GM18861 (cell line): ENCODE measurements at regions not wholly inside any gene's neighbourhood (a gene's known extent, or its start where the extent isn't known, plus 50 kb on each side); places are given as distances from the start of the nearest gene placed in this dataset.
"Not testable (repeated sequence)": the region's sequence is repeated elsewhere in the genome, so short reads cannot be mapped to it uniquely, and the experiment has no call there.

Experiments used
- ATAC-seq: cut with Tn5 transposase; IDR thresholded peaks from one replicate; pipeline ENCODE4 v1.9.1; 2021; ENCODE audit not compliant: unreplicated experiment

DNA sequence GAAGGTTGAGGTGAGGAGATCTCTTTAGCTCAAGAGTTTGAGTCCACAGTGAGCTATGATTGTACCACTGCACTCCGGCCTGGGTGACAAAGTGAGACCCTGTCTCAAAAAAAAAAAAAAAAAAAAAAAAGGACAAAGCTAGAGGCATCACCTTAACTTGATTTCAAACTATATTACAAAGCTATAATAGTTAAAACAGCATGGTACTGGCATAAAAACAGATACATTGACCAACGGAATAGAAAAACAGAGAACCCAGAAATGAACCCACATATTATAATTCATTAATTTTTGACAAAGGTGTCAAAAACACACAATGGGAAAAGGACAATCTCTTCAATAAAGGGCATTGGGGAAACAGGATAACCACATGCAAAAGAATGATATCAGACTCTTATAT is 50.8 kb upstream of the MBOAT1 start:
- ATAC-seq: no peak

DNA sequence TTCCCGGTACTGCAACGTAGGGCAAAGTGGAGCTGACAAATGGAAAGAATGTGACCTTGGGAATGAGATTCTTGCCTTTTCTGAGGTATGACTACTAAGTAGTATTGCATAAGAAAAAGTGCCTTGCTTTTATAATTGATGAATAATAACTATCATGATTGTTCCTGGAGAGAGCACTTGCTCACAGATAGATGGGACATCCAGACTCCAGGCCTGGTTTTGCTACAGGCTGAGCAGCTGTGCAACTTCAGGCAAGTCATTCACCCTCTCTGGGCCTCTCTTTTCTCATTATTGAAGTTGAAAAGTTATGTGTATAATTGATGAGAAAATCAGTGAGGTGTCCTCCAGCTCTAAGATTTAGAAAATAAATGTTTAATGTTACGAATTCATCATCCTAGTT is 53.6 kb upstream of the MBOAT1 start:
- no peak for ATAC-seq

DNA sequence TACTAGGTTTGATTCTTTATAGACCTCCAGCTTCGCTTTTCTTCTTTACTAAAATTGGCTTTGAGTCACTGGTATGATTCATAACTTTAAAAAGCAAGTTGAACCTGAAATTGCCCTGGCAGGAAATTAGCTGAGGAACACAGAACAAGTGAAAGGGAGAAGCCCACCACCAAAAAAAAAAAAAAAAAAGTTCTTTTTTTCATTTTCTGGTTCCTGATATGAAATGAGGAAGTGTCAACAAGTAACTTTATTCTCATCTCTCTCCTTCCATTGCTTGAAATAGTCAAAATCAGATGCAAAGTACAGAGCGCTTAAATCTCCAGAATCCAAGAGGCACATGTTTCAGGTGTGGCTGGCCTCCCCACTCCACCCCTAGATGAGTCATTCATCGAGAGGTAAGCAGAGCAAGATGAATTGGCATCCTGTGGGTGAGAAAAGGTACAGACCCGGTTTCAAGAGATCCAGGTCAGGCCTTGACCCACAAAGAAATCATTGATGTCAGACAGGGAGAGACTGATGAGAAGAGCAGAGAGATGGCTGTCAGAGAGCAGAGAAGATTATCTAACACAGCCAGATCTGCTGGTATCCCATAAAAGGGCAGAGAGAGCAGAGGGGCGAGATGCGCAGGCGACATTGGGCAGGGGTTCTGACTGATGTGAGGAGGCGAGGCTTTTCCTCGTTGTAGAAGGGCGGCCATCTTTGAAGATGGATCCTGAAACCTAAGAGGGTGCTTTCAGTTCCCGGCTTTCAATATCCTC is 54.8 kb upstream of the MBOAT1 start:
- ATAC-seq: no peak

DNA sequence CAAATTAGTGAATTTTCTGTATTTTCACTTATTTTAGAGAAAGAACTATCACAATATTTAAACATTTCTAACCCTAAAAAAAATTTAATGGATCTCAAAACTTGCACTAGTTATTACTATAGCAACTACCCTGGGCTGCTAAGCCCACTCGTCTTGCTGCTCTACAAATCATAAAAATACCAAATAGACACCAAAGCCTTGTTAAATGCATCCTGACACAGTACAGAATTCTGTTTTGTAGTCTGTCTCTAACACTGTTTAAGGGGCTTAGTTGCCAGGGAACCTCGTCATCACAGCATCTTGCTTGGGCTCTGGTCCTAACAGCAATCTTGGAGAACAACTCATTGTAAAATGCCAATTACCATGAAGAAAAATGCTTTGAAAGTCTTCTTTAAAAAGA is 56.9 kb upstream of the MBOAT1 start:
- ATAC-seq: no peak

DNA sequence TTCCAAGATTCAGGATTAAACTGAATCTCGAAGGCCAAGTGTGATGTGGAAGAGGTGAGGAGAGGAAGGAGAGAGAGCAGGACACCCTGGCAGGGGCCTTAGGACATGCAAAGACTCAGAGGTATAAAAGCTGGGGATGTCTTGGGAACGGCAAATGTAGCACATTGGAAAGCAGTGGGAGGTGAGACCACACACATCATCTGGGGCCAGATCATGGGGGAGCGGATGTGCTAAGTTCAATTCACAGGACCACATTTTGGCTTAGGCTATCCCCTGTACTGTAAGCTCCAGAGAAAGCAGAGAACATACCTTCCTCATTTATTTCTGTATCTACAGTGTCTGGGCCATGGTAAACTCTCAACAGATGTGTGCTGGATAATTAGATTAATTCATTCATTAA is 59.5 kb upstream of the MBOAT1 start:
- no peak for ATAC-seq

DNA sequence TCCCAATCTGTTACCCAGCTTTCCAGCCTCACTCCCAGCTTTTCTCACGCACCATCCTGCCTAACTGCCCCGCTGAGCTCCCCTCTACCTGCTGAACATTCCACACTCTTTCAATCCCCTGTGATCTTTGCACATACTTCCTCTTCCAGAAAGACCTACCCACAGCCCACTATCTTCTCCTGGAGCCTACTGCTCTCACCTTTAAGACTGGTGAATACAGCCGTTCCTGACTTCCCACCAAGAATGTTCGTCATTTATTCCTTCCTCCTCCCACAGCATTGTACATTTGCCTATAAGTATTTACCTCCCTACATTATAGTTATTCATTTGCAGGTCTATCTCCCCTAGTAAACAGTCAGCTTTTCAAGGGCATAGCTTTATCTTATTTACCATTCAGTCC is 61.9 kb upstream of the MBOAT1 start:
- no peak for ATAC-seq

DNA sequence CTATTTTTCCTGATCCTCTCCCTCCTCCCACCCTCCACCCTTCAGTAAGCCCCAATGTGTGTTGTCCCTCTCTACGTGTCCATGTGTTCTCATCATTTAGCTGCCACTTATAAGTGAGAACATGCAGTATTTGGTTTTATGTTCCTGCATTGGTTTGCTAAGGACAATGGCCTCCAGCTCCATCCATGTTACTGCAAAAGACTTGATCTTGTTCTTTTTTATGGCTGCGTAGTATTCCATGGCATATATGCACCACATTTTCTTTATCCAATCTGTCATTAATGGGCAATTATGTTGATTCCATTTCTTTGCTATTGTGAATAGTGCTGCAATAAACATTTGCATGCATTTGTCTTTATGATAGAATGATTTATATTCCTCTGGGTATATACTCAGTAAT is 63.6 kb upstream of the MBOAT1 start:
- not testable (repeated sequence) for ATAC-seq

DNA sequence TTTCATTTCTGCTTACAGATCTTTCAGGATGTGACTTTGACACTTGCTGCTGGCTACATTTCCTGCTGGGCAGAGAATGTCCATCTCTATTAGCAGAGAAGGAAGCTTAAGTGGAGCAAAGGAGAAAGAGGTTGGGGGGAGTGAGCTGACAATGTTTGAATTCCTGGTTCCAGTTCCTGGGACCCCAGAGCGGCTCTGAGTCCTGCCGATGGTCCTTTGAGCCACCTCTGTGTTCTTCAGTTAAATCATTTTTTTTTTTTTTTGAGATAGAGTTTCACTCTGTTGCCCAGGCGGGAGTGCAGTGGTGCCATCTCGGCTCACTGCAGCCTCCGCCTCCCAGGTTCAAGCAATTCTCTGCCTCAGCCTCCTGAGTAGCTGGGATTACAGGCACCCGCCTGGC is 65.5 kb upstream of the MBOAT1 start:
- not testable (repeated sequence) for ATAC-seq

DNA sequence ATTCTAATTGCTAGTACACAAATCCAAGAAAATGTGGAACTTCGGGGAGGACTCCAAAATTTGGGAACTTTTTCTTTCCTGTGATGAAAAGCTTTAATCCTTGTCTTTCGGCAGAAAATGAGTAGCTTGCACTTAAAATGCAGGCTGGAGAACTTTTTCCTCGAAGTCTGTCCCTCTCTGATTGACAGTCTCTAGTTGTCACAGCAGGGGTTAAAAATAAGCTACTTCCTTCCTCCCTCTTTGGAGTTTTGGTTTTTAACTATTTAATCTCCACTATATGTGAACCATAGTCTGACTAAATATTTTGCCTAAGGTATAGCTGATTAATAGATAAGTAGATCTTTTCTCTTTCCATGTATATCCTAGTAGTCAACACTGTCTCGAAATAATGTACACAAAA is 66.8 kb upstream of the MBOAT1 start:
- ATAC-seq: no peak

DNA sequence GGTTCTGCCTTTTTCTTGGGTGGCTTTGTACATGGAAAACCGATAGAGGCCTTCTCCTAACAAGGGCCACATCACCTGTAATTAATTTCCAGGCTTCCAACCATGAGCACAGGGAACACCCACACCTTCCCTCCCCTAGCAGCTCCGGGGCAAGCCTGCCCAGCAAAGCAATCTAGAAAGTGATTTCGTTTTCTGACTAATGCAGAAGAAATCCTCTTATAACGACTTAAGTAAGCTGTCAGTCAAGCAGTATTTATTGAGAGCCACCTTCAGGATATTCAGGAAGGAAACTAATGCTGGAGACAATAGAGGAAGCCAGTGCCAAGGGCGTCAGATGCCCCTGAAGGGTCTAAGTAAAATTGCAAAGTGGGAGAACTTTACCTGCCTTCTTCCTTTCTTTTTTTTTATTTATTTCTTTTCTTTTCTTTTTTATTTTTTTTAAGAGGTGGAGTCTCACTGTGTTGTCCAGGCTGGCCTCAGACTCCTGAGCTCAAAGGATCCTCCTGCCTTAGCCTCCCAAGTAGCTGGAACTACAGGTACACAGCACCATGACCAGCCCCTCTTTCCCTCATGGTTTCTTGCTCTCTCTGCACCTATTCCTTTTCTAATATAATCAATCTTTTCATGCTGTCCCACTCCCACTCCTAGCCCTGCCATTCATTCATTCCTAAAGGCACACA is 67.5 kb upstream of the MBOAT1 start:
- no peak for ATAC-seq

DNA sequence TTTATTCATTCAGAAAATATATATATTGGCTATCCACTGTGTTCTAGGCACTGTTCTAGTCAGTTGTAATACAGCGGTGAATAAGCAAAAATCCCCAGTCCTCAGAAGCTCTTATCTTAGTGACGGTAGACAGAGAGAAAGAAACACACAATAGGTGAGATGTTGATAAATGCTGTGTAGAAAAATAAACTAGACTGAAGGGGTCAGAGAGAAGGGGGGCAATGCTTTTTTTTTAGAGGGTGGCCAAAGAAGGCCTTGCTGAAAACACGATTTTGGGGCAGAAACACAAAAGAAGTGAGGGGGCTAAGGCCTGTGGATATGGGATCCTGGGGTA is 68.0 kb upstream of the MBOAT1 start:
- ATAC-seq: no peak

DNA sequence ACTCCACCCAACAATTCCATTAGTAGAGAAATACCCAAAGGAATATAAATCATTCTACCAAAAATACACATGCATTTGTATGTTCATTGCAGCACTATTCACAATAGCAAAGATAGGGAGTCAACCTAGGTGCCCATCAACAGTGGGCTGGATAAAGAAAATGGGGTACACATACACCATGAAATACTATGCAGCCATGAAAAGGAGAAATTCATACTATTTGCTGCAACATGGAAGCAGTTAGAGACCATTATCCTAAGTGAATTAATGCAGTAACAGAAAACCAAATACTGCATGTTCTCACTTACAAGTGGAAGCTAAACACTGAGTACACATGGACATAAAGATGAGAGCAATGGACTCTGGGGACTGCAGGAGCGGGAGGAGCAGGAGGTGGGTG is 72.4 kb upstream of the MBOAT1 start:
- ATAC-seq: no peak

DNA sequence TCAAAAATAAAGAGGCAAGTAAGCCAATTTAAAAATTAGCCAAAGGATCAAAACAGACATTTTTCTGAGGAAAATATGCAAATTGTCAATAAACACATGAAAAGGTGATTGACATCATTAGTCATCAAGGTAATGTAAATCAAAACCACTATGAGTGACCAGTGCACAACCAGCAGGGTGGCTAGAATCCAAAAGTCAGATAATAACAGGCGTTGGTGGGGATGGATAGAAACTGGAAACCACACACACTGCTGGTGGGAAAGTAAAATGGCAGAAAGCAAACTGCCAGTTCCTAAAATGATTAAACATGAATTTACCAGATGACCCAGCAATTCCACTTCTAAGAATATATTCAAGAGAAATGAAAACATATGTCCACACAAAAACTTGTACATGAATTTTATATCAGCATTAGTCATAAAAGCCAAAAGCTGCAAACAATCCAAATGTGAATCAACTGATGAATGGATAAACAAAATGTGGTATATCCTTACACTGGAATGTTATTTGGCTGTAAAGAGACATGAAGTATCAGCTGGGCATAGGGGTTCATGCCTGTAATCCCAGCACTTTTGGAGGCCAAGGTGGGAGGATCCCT is 74.8 kb upstream of the MBOAT1 start:
- no peak for ATAC-seq

DNA sequence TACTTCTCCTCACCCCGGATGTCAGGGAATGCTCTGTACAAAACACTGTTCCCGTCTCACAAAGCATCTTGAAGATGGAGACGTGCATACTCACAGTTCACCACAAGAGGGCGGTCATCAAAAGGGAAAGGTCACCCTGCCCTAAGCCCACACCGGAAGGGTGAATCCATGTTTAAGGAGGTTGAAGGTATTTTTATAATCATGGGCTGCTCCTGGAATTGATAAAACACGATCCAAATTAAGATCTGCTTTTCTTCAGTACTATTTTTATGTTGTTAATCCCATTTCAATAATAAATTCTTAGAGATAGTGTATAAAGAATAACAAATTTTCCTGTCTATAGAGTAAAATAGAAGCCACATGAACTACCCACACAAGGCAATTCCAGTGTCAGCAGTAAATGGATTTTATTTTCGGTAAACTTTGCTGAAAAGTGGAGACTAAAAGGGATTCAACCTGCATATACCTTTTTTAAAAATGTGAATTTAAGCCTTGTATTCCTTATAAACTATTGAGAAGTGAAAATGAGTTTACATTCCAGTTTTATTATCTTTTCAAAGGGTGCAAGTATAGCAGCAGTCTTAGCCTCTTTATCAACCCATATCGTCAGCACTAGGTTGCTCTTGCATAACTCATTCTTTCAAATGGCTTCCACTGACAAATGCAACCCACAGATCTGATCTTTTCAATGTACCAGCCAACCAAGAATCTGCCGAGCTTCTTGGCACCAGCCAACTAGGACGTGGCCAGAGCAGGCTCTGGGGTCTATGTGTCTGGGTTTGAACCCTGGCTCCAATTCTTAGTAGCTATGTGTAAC is 79.7 kb upstream of the MBOAT1 start:
- ATAC-seq: no peak

DNA sequence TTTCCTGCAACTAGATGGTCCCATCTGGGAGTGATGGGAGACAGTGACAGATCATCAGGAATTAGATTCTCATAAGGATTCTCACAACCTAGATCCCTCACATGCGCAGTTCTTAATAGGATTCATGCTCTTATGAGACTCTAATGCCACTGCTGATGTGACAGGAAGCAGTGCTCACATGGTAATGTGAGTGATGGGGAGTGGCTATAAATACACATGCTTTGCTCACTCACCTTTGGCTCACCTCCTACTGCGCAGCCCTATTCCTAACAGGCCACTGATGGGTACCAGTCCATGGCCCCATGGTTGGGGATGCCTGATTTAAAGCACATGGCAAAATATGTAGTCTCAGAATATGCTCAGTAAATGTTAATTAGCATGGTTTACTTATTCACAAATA is 80.6 kb upstream of the MBOAT1 start:
- no peak for ATAC-seq

DNA sequence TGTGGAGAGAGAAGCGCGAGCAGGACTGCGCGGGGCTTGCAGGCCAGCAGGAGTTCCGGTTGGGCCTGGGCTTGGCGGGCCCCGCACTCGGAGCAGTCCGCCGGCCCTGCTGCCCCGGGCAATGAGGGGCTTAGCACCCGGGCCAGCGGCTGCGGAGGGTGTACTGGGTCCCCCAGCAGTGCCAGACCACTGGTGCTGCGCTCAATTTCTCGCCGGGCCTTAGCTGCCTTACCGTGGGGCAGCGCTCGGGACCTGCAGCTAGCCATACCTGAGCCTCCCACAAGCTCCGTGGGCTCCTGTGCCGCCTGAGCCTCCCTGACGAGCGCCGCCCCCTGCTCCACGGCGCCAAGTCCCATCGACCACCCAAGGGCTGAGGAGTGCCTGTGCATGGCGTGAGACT is 89.0 kb upstream of the MBOAT1 start:
- ATAC-seq: no peak

DNA sequence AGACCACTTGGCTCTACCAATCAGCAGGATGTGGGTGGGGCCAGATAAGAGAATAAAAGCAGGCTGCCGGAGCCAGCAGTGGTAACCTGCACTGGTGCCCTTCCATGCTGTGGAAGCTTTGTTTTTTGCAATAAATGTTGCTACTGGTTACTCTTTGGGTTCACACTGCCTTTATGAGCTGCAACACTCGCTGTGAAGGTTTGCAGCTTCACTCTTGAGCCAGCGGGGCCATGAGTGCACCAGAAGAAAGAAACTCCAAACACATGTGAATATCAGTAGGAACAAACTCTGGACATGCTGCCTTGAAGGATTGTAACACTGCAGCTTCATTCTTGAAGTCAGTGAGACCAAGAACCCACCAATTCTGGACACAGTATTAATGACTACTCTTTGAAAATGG is 89.9 kb upstream of the MBOAT1 start:
- ATAC-seq: no peak

DNA sequence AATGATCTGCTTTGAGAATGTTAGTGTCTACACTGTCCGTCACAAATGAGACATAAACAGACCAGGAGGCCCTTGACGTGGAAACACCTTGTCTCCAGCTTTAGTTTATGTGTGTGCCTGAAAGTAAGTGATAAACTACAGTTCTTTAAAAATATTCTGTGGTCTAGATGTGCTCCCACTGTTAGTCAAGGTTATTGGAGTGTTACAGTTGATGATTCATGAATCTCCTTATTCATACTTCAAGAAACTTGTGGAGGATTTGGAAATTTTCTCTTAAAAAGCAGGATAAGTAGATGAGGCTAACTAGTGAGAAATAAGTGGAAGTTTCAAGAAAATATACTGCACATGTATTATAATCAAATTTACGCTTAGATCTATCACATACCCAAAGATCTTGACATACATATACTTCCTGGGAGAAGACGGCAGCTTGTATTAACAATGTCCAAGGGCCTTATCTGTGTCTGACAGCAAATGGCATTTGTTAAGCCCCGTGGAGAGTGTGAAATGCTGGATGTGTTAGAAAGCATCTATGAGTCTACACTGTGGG is 90.5 kb upstream of the MBOAT1 start:
- ATAC-seq: no peak

DNA sequence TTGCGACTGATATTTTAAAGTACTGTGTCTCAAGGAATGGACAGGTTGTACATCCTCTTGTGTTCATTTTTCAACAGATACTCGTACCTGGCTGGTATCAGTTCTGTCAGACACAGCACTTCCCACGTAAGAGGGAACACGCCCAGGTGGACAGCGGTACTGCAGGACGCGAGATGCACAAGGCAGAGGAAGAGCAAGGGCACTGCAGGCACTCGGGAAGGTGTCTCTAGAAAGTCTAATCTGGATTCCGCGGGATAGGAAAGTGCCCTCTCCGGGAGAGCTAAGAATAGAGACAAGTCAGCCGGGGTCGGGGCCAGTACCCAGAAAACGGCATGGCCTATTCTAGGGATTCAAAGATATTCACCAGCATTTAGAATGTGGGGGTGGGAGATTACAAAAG is 94.2 kb upstream of the MBOAT1 start:
- ATAC-seq: no peak

DNA sequence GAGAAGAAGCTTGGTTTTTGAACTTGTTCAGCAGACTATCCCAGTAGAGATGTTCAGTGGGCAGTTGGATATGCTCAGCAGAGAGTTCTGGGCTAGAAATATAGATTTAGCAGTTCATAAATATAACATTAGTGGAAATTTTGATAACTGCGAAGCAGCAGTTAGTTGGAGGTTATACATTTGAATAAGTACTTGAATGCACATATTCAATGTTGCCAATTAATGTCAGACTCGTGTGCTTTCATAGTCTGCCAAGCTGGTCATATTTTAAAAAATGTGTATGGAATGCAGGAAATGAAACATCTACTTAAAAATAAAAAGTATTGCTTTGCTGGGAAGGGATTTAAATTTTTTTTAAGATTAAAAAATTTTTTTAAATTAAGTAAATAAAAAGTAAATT is 92.5 kb upstream of the E2F3 start:
- ATAC-seq: no peak

DNA sequence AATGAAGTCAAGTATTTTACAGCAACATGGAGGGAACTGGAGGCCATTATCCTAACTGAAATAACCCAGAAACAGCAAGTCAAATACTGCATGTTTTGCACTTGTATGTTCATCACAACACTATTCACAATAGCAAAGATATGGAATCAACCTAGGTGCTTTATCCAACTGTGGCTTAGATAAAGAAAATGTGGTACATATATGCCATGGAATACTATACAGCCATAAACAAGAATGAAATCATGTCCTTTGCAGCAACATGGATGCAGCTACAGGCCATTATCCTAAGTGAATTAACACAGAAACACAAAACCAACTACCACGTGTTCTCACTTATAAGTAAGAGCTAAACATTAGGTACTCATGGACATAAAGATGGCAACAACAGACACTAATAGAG is 91.5 kb upstream of the E2F3 start:
- no peak for ATAC-seq

DNA sequence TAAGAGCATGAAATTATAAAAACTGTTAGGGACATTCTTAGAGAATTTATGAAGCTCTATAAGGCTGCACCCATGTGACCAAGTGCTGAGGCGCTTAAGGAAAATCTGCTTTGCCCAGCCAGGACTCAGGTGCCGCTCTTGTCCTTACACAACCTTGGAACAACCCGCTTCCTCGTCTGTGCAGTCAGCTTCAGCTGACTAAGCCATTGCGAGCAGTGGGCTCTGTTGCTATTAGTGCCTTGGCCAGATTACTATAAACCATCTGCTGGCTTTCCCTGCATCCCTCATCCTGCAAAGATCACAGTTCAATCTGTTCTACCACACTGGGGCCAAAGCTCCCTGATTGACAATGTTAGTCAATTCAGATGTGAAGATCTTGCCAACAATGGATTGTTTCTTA is 89.1 kb upstream of the E2F3 start:
- no peak for ATAC-seq
